IMR-90 (cell line): ENCODE measurements at regions not wholly inside any gene's neighbourhood (a gene's known extent, or its start where the extent isn't known, plus 50 kb on each side); places are given as distances from the start of the nearest gene placed in this dataset.

Experiments
- ATAC-seq: fragments of 200-7000 bp; cut with Tn5 transposase; 2 replicates; pipeline ENCODE4 v1.9.1; 2020; ENCODE audit warnings: low read depth, mild to moderate bottlenecking, moderate library complexity
- BruUV-seq: library from RNA; stranded (reverse); fragments of 400-500 nt; replicated peaks from 2 replicates; lab custom pipeline; 2021; lab: Mats Ljungman, UMichigan
- CTCF ChIA-PET: fragments of 300-600 bp; formaldehyde crosslinking; extraction: SDS; loops from one replicate; lab custom pipeline; 2021; ENCODE audit warnings: antibody characterized with exemption; lab: Yijun Ruan, JAX
- POLR2A ChIA-PET: fragments of 300-600 bp; sonication (Branson Sonifier 250); formaldehyde crosslinking; loops from one replicate; lab custom pipeline; 2022; ENCODE audit warnings: antibody characterized with exemption; ENCODE audit not compliant: unreplicated experiment; lab: Charles Lee
- DNase-seq: peaks from one replicate; pipeline ENCODE4 v3.0.0; 2013
- H2AFZ ChIP-seq: replicated peaks from 2 replicates; pipeline ENCODE3; 2013; ENCODE audit warnings: low read length, mild to moderate bottlenecking; ENCODE audit not compliant: poor library complexity
- H2AK5ac ChIP-seq: 2 replicates; pipeline ENCODE4 v1.6.1; 2013; ENCODE audit warnings: low read depth, low read length, inconsistent platforms
- H2AK9ac ChIP-seq: replicated peaks from 2 replicates; pipeline ENCODE3; 2013; ENCODE audit warnings: mild to moderate bottlenecking, low read depth, low read length, moderate library complexity; ENCODE audit not compliant: poor library complexity
- H2BK120ac ChIP-seq: 2 replicates; pipeline ENCODE4 v1.6.1; 2013; ENCODE audit warnings: low read depth, low read length, inconsistent platforms
- H2BK15ac ChIP-seq: 3 replicates; pipeline ENCODE4 v1.6.1; 2013; ENCODE audit warnings: low read depth, low read length, inconsistent platforms
- H2BK20ac ChIP-seq: 2 replicates; pipeline ENCODE4 v1.6.1; 2013; ENCODE audit warnings: low read depth, mild to moderate bottlenecking, inconsistent platforms, low read length, moderate library complexity
- H2BK5ac ChIP-seq: 2 replicates; pipeline ENCODE4 v1.6.1; 2013; ENCODE audit warnings: mild to moderate bottlenecking, low read depth, low read length, inconsistent platforms; ENCODE audit not compliant: poor library complexity, severe bottlenecking
- H3K14ac ChIP-seq: replicated peaks from 2 replicates; pipeline ENCODE4 v1.6.1; 2013; ENCODE audit warnings: low read depth, low read length, inconsistent platforms
- H3K18ac ChIP-seq: 2 replicates; pipeline ENCODE4 v1.6.1; 2013; ENCODE audit warnings: low read depth, low read length, control low read depth
- H3K23ac ChIP-seq: 2 replicates; pipeline ENCODE4 v1.6.1; 2013; ENCODE audit warnings: low read depth, low read length, inconsistent platforms
- H3K27ac ChIP-seq: 2 replicates; pipeline ENCODE4 v1.5.1; 2013; ENCODE audit warnings: mild to moderate bottlenecking, control low read depth, low read length; ENCODE audit not compliant: insufficient read depth
- H3K27me3 ChIP-seq: 2 replicates; pipeline ENCODE4 v1.6.1; 2013; ENCODE audit warnings: low read length; ENCODE audit not compliant: control insufficient read depth, insufficient read depth
- H3K36me3 ChIP-seq: 2 replicates; pipeline ENCODE4 v1.6.1; 2013; ENCODE audit warnings: low read length, mixed read lengths; ENCODE audit not compliant: control insufficient read depth, insufficient read depth
- H3K4ac ChIP-seq: 2 replicates; pipeline ENCODE4 v1.6.1; 2013; ENCODE audit warnings: low read depth, low read length, inconsistent platforms
- H3K4me1 ChIP-seq: 2 replicates; pipeline ENCODE4 v1.6.1; 2013; ENCODE audit warnings: low read length, mixed read lengths; ENCODE audit not compliant: control insufficient read depth, insufficient read depth
- H3K4me2 ChIP-seq: 2 replicates; pipeline ENCODE4 v1.6.1; 2013; ENCODE audit warnings: low read depth, mild to moderate bottlenecking, control low read depth, low read length, moderate library complexity
- H3K4me3 ChIP-seq: 2 replicates; pipeline ENCODE4 v1.5.1; 2013; ENCODE audit warnings: low read depth, mild to moderate bottlenecking, control low read depth, low read length, moderate library complexity; ENCODE audit not compliant: insufficient read depth
- H3K56ac ChIP-seq: 2 replicates; pipeline ENCODE4 v1.6.1; 2013; ENCODE audit warnings: low read length, inconsistent platforms; ENCODE audit not compliant: insufficient read depth; ENCODE audit errors: extremely low read depth
- H3K79me1 ChIP-seq, 2 experiments: 2 replicates each; pipeline ENCODE4 v1.6.1; 2013; ENCODE audit warnings: low read length in 2 of 2, inconsistent platforms in 1 of 2, low read depth in 1 of 2
- H3K9ac ChIP-seq: 2 replicates; pipeline ENCODE4 v1.6.1; 2013; ENCODE audit warnings: low read depth, low read length, control low read depth
- H3K9me1 ChIP-seq: 2 replicates; pipeline ENCODE4 v1.6.1; 2013; ENCODE audit warnings: low read length, inconsistent platforms; ENCODE audit not compliant: insufficient read depth
- H3K9me3 ChIP-seq: 2 replicates; pipeline ENCODE4 v1.6.1; 2013; ENCODE audit warnings: low read length; ENCODE audit not compliant: control insufficient read depth, insufficient read depth
- H4K20me1 ChIP-seq: 2 replicates; pipeline ENCODE4 v1.6.1; 2013; ENCODE audit warnings: low read length, inconsistent platforms; ENCODE audit not compliant: insufficient read depth
- H4K5ac ChIP-seq: 2 replicates; pipeline ENCODE4 v1.6.1; 2013; ENCODE audit warnings: mild to moderate bottlenecking, low read depth, low read length, control low read depth
- H4K8ac ChIP-seq, 2 experiments: 2 replicates each; pipeline ENCODE4 v1.6.1; 2013; ENCODE audit warnings: low read depth in 2 of 2, low read length in 2 of 2, control low read depth in 1 of 2, inconsistent platforms in 1 of 2
- H4K91ac ChIP-seq: 2 replicates; pipeline ENCODE4 v1.6.1; 2013; ENCODE audit warnings: low read depth, low read length, inconsistent platforms; ENCODE audit not compliant: insufficient read depth
- BHLHE40 ChIP-seq: fragments of 150-350 bp; IDR thresholded peaks from 2 replicates; pipeline ENCODE4 v1.6.1; 2016; ENCODE audit warnings: mild to moderate bottlenecking, low read depth, low read length
- CEBPB ChIP-seq: IDR thresholded peaks from 2 replicates; pipeline ENCODE4 v1.6.1; 2012; ENCODE audit warnings: low read depth, low read length, improper control_type of control experiment
- CHD1 ChIP-seq: IDR thresholded peaks from 2 replicates; pipeline ENCODE4 v1.6.1; 2012; ENCODE audit warnings: low read depth, low read length, improper control_type of control experiment
- FOS ChIP-seq: fragments of 150-350 bp; IDR thresholded peaks from 2 replicates; pipeline ENCODE4 v1.6.1; 2016; ENCODE audit warnings: low read depth, low read length
- MAFK ChIP-seq: IDR thresholded peaks from 2 replicates; pipeline ENCODE4 v1.6.1; 2012; ENCODE audit warnings: low read depth, low read length, improper control_type of control experiment
- MAZ ChIP-seq: IDR thresholded peaks from 2 replicates; pipeline ENCODE4 v1.6.1; 2012; ENCODE audit warnings: low read depth, mild to moderate bottlenecking, low read length, improper control_type of control experiment, moderate library complexity, borderline replicate concordance
- MXI1 ChIP-seq: IDR thresholded peaks from 2 replicates; pipeline ENCODE4 v1.6.1; 2012; ENCODE audit warnings: low read depth, mild to moderate bottlenecking, low read length, moderate library complexity, borderline replicate concordance
- NFE2L2 ChIP-seq: fragments of 150-350 bp; IDR thresholded peaks from 2 replicates; pipeline ENCODE4 v1.6.1; 2016; ENCODE audit warnings: low read depth, mild to moderate bottlenecking, low read length
- POLR2A ChIP-seq: IDR thresholded peaks from 2 replicates; pipeline ENCODE4 v1.6.1; 2012; ENCODE audit warnings: mild to moderate bottlenecking, low read depth, low read length
- RAD21 ChIP-seq: IDR thresholded peaks from 2 replicates; pipeline ENCODE4 v1.6.1; 2012; ENCODE audit warnings: low read length, improper control_type of control experiment
- RCOR1 ChIP-seq: IDR thresholded peaks from 2 replicates; pipeline ENCODE4 v1.6.1; 2012; ENCODE audit warnings: mild to moderate bottlenecking, low read length, improper control_type of control experiment; ENCODE audit not compliant: insufficient replicate concordance
- RFX5 ChIP-seq: IDR thresholded peaks from 2 replicates; pipeline ENCODE4 v1.8.0; 2012; ENCODE audit warnings: low read depth, mild to moderate bottlenecking, low read length, moderate library complexity
- SMC3 ChIP-seq: fragments of 150-350 bp; IDR thresholded peaks from 2 replicates; pipeline ENCODE4 v1.6.1; 2016; ENCODE audit warnings: low read depth, mild to moderate bottlenecking, antibody characterized with exemption, low read length, moderate library complexity
- WGBS, 2 experiments: methylation state at CpG; one replicate each; pipeline versions ENCODE4 v1.1.5 to v1.1.7; 2013; ENCODE audit warnings: missing lambda C conversion rate in 2 of 2; ENCODE audit not compliant: insufficient read length in 1 of 2; ENCODE audit errors: extremely low coverage in 2 of 2; 5-methylcytosine and 5-hydroxymethylcytosine counted together
- dilution Hi-C: fragments of 300-500 bp; cut with HindIII; formaldehyde crosslinking; loops from one replicate; pipeline ENCODE4 v1.14.3; 2018; ENCODE audit warnings: low sequenced_read_pairs; ENCODE audit not compliant: unreplicated experiment
- in situ Hi-C: fragments of 300-500 bp; cut with MboI; formaldehyde crosslinking; loops from 3 replicates; pipeline ENCODE4 v1.14.3; 2019; ENCODE audit warnings: low sequenced_read_pairs, inconsistent platforms, mixed read lengths
- intact Hi-C: fragments of 100-400 bp; cut with micrococcal nuclease; formaldehyde crosslinking; loops from 2 replicates; pipeline ENCODE4 v1.10.0; 2022
- TF ChIP-seq, protein P1 (sequence below): fragments of 150-350 bp; IDR thresholded peaks from 2 replicates; pipeline ENCODE4 v1.6.1; 2016; ENCODE audit warnings: low read depth, mild to moderate bottlenecking, low read length, moderate library complexity, borderline replicate concordance
- TF ChIP-seq, protein P2 (sequence below): conservative IDR thresholded peaks from 2 replicates; pipeline ENCODE4 v1.5.1; 2012; ENCODE audit warnings: mild to moderate bottlenecking, low read depth, low read length, improper control_type of control experiment
- TF ChIP-seq, protein P3 (sequence below): fragments of 150-350 bp; IDR thresholded peaks from 2 replicates; pipeline ENCODE4 v1.6.1; 2017; ENCODE audit warnings: mild to moderate bottlenecking, antibody characterized with exemption, low read length, low read depth

DNA sequence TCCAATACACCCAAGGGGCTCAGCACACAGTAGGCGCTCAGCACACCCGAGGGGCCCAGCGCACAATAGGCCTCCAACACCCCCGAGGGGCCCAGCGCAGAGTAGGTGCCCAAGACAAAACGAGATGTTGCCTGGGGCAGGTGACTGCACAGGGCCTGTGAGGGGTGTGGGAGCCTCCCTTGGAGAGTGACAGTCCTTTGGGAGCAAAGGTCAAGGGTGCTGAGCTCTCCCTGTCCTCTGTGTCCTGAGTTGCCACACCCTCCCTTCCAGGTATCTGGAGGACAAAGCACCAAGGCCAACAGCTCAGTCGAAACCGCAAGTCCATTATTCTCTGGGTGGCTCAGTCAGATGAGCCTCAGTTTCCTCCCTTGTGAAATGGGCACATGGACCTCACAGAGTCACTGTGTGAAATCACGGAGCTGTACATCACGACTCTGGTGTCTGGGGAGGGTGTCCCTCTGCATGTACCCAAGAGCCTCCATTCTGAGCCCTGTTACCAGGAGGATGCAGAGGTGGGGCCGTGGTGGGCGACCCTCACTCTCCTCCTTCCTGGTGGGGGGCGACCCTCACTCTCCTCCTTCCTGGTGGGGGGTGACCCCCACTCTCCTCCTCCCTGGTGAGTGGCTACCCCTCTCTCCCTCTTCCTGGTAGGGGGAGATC is 81.3 kb downstream of the FOXL3 start:
- Histone ChIP-seq H2BK15ac (no peak overlapping the region), H3K9me1 (0 out of 2 replicates have a peak, but pooled peaks cover 4% of the 10 kb centered on the region), H2AK9ac (peak overlapping the region; percentile 61), H3K4ac (no peak overlapping the region), H3K23ac (no peak overlapping the region), H3K27ac (no peak overlapping the region), H2AFZ (no peak overlapping the region), H4K5ac (no peak overlapping the region), H3K14ac (no peak overlapping the region), H3K56ac (no peak overlapping the region), H3K4me2 (no peak overlapping the region), H4K8ac (no peak overlapping the region), H3K9me3 (no peaks in the 10 kb centered on the region; the same call in 1 of the 2 replicates), H3K9ac (no peak overlapping the region), H4K20me1 (no peaks in the 10 kb centered on the region; the same call in 1 of the 2 replicates), H3K36me3 (no peaks in the 10 kb centered on the region), H2AK5ac (no peak overlapping the region), H3K4me1 (no peaks in the 10 kb centered on the region), H3K18ac (no peak overlapping the region), H3K79me1 (no peaks in the 10 kb centered on the region), H3K27me3 (peaks cover 34% of the 10 kb centered on the region), H3K4me3 (no peak overlapping the region), H2BK20ac (no peak overlapping the region), H4K91ac (no peak overlapping the region), H2BK120ac (no peak overlapping the region), H2BK5ac (no peak overlapping the region)
- in situ Hi-C loops (no loop called here), intact Hi-C loops (no loop called here), dilution Hi-C loops (no loop called here)
- CTCF ChIA-PET, result no interaction called here
- ATAC-seq, result no peak
- no CpG with 5 or more reads among the region's 13 CpGs for WGBS, 2 experiments
- no TSS peak for BruUV-seq
- TF ChIP-seq BHLHE40 (no peak), NFE2L2 (no peak), RAD21 (no peak), MXI1 (no peak), SMC3 (no peak), FOS (no peak), CEBPB (no peak), MAFK (no peak), POLR2A (no peak), MAZ (no peak), CHD1 (no peak), RFX5 (no peak), RCOR1 (no peak)
- TF ChIP-seq, protein P1, sequence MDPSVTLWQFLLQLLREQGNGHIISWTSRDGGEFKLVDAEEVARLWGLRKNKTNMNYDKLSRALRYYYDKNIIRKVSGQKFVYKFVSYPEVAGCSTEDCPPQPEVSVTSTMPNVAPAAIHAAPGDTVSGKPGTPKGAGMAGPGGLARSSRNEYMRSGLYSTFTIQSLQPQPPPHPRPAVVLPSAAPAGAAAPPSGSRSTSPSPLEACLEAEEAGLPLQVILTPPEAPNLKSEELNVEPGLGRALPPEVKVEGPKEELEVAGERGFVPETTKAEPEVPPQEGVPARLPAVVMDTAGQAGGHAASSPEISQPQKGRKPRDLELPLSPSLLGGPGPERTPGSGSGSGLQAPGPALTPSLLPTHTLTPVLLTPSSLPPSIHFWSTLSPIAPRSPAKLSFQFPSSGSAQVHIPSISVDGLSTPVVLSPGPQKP, result no peak
- TF ChIP-seq, protein P2, sequence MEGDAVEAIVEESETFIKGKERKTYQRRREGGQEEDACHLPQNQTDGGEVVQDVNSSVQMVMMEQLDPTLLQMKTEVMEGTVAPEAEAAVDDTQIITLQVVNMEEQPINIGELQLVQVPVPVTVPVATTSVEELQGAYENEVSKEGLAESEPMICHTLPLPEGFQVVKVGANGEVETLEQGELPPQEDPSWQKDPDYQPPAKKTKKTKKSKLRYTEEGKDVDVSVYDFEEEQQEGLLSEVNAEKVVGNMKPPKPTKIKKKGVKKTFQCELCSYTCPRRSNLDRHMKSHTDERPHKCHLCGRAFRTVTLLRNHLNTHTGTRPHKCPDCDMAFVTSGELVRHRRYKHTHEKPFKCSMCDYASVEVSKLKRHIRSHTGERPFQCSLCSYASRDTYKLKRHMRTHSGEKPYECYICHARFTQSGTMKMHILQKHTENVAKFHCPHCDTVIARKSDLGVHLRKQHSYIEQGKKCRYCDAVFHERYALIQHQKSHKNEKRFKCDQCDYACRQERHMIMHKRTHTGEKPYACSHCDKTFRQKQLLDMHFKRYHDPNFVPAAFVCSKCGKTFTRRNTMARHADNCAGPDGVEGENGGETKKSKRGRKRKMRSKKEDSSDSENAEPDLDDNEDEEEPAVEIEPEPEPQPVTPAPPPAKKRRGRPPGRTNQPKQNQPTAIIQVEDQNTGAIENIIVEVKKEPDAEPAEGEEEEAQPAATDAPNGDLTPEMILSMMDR, result no peak
- TF ChIP-seq, protein P3, sequence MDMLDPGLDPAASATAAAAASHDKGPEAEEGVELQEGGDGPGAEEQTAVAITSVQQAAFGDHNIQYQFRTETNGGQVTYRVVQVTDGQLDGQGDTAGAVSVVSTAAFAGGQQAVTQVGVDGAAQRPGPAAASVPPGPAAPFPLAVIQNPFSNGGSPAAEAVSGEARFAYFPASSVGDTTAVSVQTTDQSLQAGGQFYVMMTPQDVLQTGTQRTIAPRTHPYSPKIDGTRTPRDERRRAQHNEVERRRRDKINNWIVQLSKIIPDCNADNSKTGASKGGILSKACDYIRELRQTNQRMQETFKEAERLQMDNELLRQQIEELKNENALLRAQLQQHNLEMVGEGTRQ, result no peak
- POLR2A ChIA-PET, result no interaction called here
- DNase-seq, result no peak
